ENCODE measurements at regions not wholly inside any gene's neighbourhood (a gene's known extent, or its start where the extent isn't known, plus 50 kb on each side); places are given as distances from the start of the nearest gene placed in this dataset.

GRCh38 chr12:89173678-89174077 lies 178.6 kb downstream of the DUSP6 start:
- H3K4me1 Mint-ChIP-seq, result peaks cover 21% of the 10 kb centered on the region
- H3K36me3 Mint-ChIP-seq (ENCODE audit: low read depth), result peaks cover 37% of the 10 kb centered on the region
- ChIA-PET CTCF (no interaction called here), POLR2A (interaction anchor here (1.3 kb wide), 1 partner anchor 179 kb away, joined by 4 read pairs; the partner anchor contains the start of gene DUSP6)
- H3K9me3 Mint-ChIP-seq, result peaks cover 16% of the 10 kb centered on the region
- H3K27me3 Mint-ChIP-seq, result no peaks in the 10 kb centered on the region
- DNase-seq, result no peak
- H3K4me3 Mint-ChIP-seq, result no peak overlapping the region
- H3K27ac Mint-ChIP-seq, result no peak overlapping the region

GRCh38 chr12:89173096-89173495 lies 179.2 kb downstream of the DUSP6 start:
- Mint-ChIP-seq H3K4me3 (no peak overlapping the region), H3K4me1 (peaks cover 20% of the 10 kb centered on the region), H3K27ac (no peak overlapping the region), H3K27me3 (no peaks in the 10 kb centered on the region), H3K9me3 (peaks cover 16% of the 10 kb centered on the region), H3K36me3 (ENCODE audit: low read depth) (peaks cover 36% of the 10 kb centered on the region)
- CTCF ChIA-PET, result no interaction called here
- no peak for DNase-seq
- POLR2A ChIA-PET, result no interaction called here

GRCh38 chr12:89172224-89172623 lies 180.1 kb downstream of the DUSP6 start:
- H3K36me3 Mint-ChIP-seq (ENCODE audit: low read depth), result peaks cover 29% of the 10 kb centered on the region
- peaks cover 12% of the 10 kb centered on the region for H3K9me3 Mint-ChIP-seq
- no peaks in the 10 kb centered on the region for H3K27me3 Mint-ChIP-seq
- CTCF ChIA-PET, result no interaction called here
- no peak overlapping the region for H3K4me3 Mint-ChIP-seq
- POLR2A ChIA-PET, result no interaction called here
- no peak for DNase-seq
- H3K27ac Mint-ChIP-seq, result no peak overlapping the region
- H3K4me1 Mint-ChIP-seq, result peaks cover 17% of the 10 kb centered on the region

GRCh38 chr12:89169321-89169720 lies 183.0 kb downstream of the DUSP6 start:
- H3K9me3 Mint-ChIP-seq, result peaks cover 14% of the 10 kb centered on the region

GRCh38 chr12:89167986-89168385 lies 184.3 kb downstream of the DUSP6 start:
- DNase-seq, result no peak
- peaks cover 45% of the 10 kb centered on the region for H3K36me3 Mint-ChIP-seq (ENCODE audit: low read depth)
- peaks cover 36% of the 10 kb centered on the region for H3K4me1 Mint-ChIP-seq
- H3K27ac Mint-ChIP-seq, result no peak overlapping the region
- peaks cover 12% of the 10 kb centered on the region for H3K9me3 Mint-ChIP-seq
- H3K27me3 Mint-ChIP-seq, result no peaks in the 10 kb centered on the region
- ChIA-PET CTCF (interaction anchor here (0.6 kb wide), 1 partner anchor 16 kb away, joined by 3 read pairs; no protein-coding TSS in a partner anchor), POLR2A (interaction anchor here (1.1 to 1.5 kb wide), 2 partner anchors 178 to 184 kb away, joined by 3 to 4 read pairs; partner anchors contain the start of gene DUSP6)
- no peak overlapping the region for H3K4me3 Mint-ChIP-seq

More at GRCh38 chr12:89169321-89169720, 183.0 kb downstream of the DUSP6 start:
- no peak for DNase-seq
- Mint-ChIP-seq H3K27ac (no peak overlapping the region), H3K27me3 (no peaks in the 10 kb centered on the region), H3K4me1 (peaks cover 37% of the 10 kb centered on the region), H3K36me3 (ENCODE audit: low read depth) (peaks cover 38% of the 10 kb centered on the region), H3K4me3 (no peak overlapping the region)
- ChIA-PET CTCF (no interaction called here), POLR2A (interaction anchor here (1.5 kb wide), 1 partner anchor 183 kb away, joined by 4 read pairs; the partner anchor contains the start of gene DUSP6)

GRCh38 chr12:89166525-89166934 lies 185.8 kb downstream of the DUSP6 start:
- no peaks in the 10 kb centered on the region for H3K27me3 Mint-ChIP-seq
- POLR2A ChIA-PET, result interaction anchor here (0.6 to 6.0 kb wide), 4 partner anchors 11 to 186 kb away, joined by 3 to 38 read pairs (median 4); partner anchors contain the start of gene DUSP6
- no peak overlapping the region for H3K4me3 Mint-ChIP-seq
- CTCF ChIA-PET, result interaction anchor here (0.9 kb wide), 1 partner anchor 12 kb away, joined by 3 read pairs; no protein-coding TSS in a partner anchor
- peaks cover 36% of the 10 kb centered on the region for H3K36me3 Mint-ChIP-seq (ENCODE audit: low read depth)
- DNase-seq, result no peak
- H3K9me3 Mint-ChIP-seq, result peaks cover 6% of the 10 kb centered on the region
- H3K4me1 Mint-ChIP-seq, result peaks cover 31% of the 10 kb centered on the region
- peak overlapping the region; percentile 24 for H3K27ac Mint-ChIP-seq

- CTCF ChIA-PET, result interaction anchor here (0.9 to 1.3 kb wide), 3 partner anchors 11 to 148 kb away, joined by 3 to 4 read pairs (median 4); no protein-coding TSS in a partner anchor
- no peak for DNase-seq
- POLR2A ChIA-PET, result interaction anchor here (0.6 to 6.0 kb wide), 5 partner anchors 11 to 186 kb away, joined by 3 to 38 read pairs (median 5); partner anchors contain the start of gene DUSP6
- H3K4me1 Mint-ChIP-seq, result peaks cover 30% of the 10 kb centered on the region
- H3K9me3 Mint-ChIP-seq, result peaks cover 5% of the 10 kb centered on the region
- no peak overlapping the region for H3K27ac Mint-ChIP-seq
- peaks cover 35% of the 10 kb centered on the region for H3K36me3 Mint-ChIP-seq (ENCODE audit: low read depth)
- H3K27me3 Mint-ChIP-seq, result no peaks in the 10 kb centered on the region
- H3K4me3 Mint-ChIP-seq, result no peak overlapping the region
Observed at GRCh38 chr12:89166121-89166520, 186.2 kb downstream of the DUSP6 start.

- no peak overlapping the region for H3K27ac Mint-ChIP-seq
- DNase-seq, result no peak
- ChIA-PET POLR2A (interaction anchor here (0.9 to 6.0 kb wide), 4 partner anchors 11 to 187 kb away, joined by 4 to 38 read pairs (median 6); partner anchors contain the start of gene DUSP6), CTCF (interaction anchor here (0.9 to 1.3 kb wide), 3 partner anchors 11 to 148 kb away, joined by 3 to 4 read pairs (median 4); no protein-coding TSS in a partner anchor)
- H3K4me3 Mint-ChIP-seq, result no peak overlapping the region
- H3K36me3 Mint-ChIP-seq (ENCODE audit: low read depth), result peaks cover 35% of the 10 kb centered on the region
- no peaks in the 10 kb centered on the region for H3K27me3 Mint-ChIP-seq
- peaks cover 5% of the 10 kb centered on the region for H3K9me3 Mint-ChIP-seq
- peaks cover 30% of the 10 kb centered on the region for H3K4me1 Mint-ChIP-seq
Observed at GRCh38 chr12:89165703-89166102, 186.6 kb downstream of the DUSP6 start.

GRCh38 chr12:89163918-89164317 lies 188.4 kb downstream of the DUSP6 start:
- Mint-ChIP-seq H3K27me3 (no peaks in the 10 kb centered on the region), H3K27ac (peak overlapping the region; percentile 12), H3K9me3 (peaks cover 5% of the 10 kb centered on the region), H3K4me1 (peaks cover 30% of the 10 kb centered on the region), H3K36me3 (ENCODE audit: low read depth) (peaks cover 27% of the 10 kb centered on the region), H3K4me3 (no peak overlapping the region)
- ChIA-PET CTCF (interaction anchor here (0.5 kb wide), 1 partner anchor 169 kb away, joined by 3 read pairs; no protein-coding TSS in a partner anchor), POLR2A (interaction anchor here (0.5 to 6.0 kb wide), 6 partner anchors 17 to 304 kb away, joined by 3 to 38 read pairs (median 10); partner anchors contain the start of gene DUSP6)
- no peak for DNase-seq

GRCh38 chr12:89162589-89163261 lies 189.6 kb downstream of the DUSP6 start:
- Mint-ChIP-seq H3K27ac (no peak overlapping the region), H3K36me3 (ENCODE audit: low read depth) (peaks cover 25% of the 10 kb centered on the region), H3K27me3 (no peaks in the 10 kb centered on the region), H3K4me3 (no peak overlapping the region), H3K9me3 (peaks cover 5% of the 10 kb centered on the region), H3K4me1 (peaks cover 25% of the 10 kb centered on the region)
- peak; percentile 70 for DNase-seq
- ChIA-PET CTCF (interaction anchor here (1.0 to 1.3 kb wide), 4 partner anchors 18 to 124 kb away, joined by 3 to 4 read pairs (median 3); no protein-coding TSS in a partner anchor), POLR2A (interaction anchor here (0.6 to 6.0 kb wide), 11 partner anchors 19 to 190 kb away, joined by 3 to 38 read pairs (median 5); partner anchors contain the start of gene DUSP6)

- ChIA-PET CTCF (no interaction called here), POLR2A (interaction anchor here (1.7 to 6.0 kb wide), 3 partner anchors 20 to 191 kb away, joined by 7 to 38 read pairs (median 20); partner anchors contain the start of gene DUSP6)
- Mint-ChIP-seq H3K9me3 (peaks cover 7% of the 10 kb centered on the region), H3K4me1 (peaks cover 29% of the 10 kb centered on the region), H3K27me3 (no peaks in the 10 kb centered on the region), H3K36me3 (ENCODE audit: low read depth) (peaks cover 30% of the 10 kb centered on the region), H3K4me3 (no peak overlapping the region), H3K27ac (no peak overlapping the region)
- DNase-seq, result no peak
Observed at GRCh38 chr12:89161557-89161956, 190.7 kb downstream of the DUSP6 start.

- peak; percentile 44 for DNase-seq
- ChIA-PET POLR2A (interaction anchor here (1.0 to 1.2 kb wide), 3 partner anchors 10 to 83 kb away, joined by 3 to 5 read pairs (median 4); no protein-coding TSS in a partner anchor), CTCF (interaction anchor here (1.2 kb wide), 1 partner anchor 20 kb away, joined by 8 read pairs; no protein-coding TSS in a partner anchor)
Observed at GRCh38 chr12:89160716-89161123, 191.6 kb downstream of the DUSP6 start.

GRCh38 chr12:89157413-89157812 lies 194.9 kb downstream of the DUSP6 start:
- Mint-ChIP-seq H3K27me3 (no peaks in the 10 kb centered on the region), H3K4me1 (peaks cover 28% of the 10 kb centered on the region), H3K27ac (peak overlapping the region; percentile 77), H3K4me3 (no peak overlapping the region), H3K36me3 (ENCODE audit: low read depth) (peaks cover 28% of the 10 kb centered on the region), H3K9me3 (peaks cover 12% of the 10 kb centered on the region)
- ChIA-PET CTCF (interaction anchor here (1.2 to 2.0 kb wide), 4 partner anchors 20 to 149 kb away, joined by 3 to 9 read pairs (median 4); no protein-coding TSS in a partner anchor), POLR2A (interaction anchor here (1.1 to 2.6 kb wide), 8 partner anchors 20 to 195 kb away, joined by 4 to 22 read pairs (median 5); partner anchors contain the start of gene DUSP6)
- DNase-seq, result no peak

More at GRCh38 chr12:89160716-89161123, 191.6 kb downstream of the DUSP6 start:
- no peak overlapping the region for H3K27ac Mint-ChIP-seq
- H3K36me3 Mint-ChIP-seq (ENCODE audit: low read depth), result peaks cover 31% of the 10 kb centered on the region
- no peaks in the 10 kb centered on the region for H3K27me3 Mint-ChIP-seq
- H3K4me3 Mint-ChIP-seq, result no peak overlapping the region
- peaks cover 32% of the 10 kb centered on the region for H3K4me1 Mint-ChIP-seq
- peaks cover 7% of the 10 kb centered on the region for H3K9me3 Mint-ChIP-seq

Data from activated CD4-positive, alpha-beta memory T cell treated with anti-CD3 and anti-CD28 coated beads, Interleukin-2, amount 10 ng/mL, durations not matched to agents 7 days and 5 days (primary cell).